Ecto neural progenitor cell (in vitro differentiated cells): ENCODE measurements at regions not wholly inside any gene's neighbourhood (a gene's known extent, or its start where the extent isn't known, plus 50 kb on each side); places are given as distances from the start of the nearest gene placed in this dataset.

Source experiments
- DNase-seq: peaks from one replicate; pipeline ENCODE4 v3.0.0-alpha.2; 2018; ENCODE audit warnings: low spot score

GRCh38 chr10:47143473-47143872 lies 156.5 kb upstream of the GDF10 start:
- DNase-seq: no peak

- DNase-seq: no peak
These were observed 155.5 kb upstream of the GDF10 start for GRCh38 chr10:47144525-47144924.

- DNase-seq: no peak
These were observed 154.6 kb upstream of the GDF10 start for GRCh38 chr10:47145290-47145934.

GRCh38 chr10:47146572-47146971 lies 153.4 kb upstream of the GDF10 start:
- DNase-seq: no peak

GRCh38 chr10:47147186-47147585 lies 152.8 kb upstream of the GDF10 start:
- DNase-seq: no peak

- no peak for DNase-seq
These were observed 149.4 kb upstream of the GDF10 start for GRCh38 chr10:47150581-47150980.

GRCh38 chr10:47151920-47152319 lies 148.1 kb upstream of the GDF10 start:
- DNase-seq: no peak

GRCh38 chr10:47152861-47153349 lies 147.1 kb upstream of the GDF10 start:
- DNase-seq: no peak

GRCh38 chr10:47154762-47155161 lies 145.2 kb upstream of the GDF10 start:
- no peak for DNase-seq

- DNase-seq: no peak
These were observed 143.1 kb upstream of the GDF10 start for GRCh38 chr10:47156873-47157272.

GRCh38 chr10:47158116-47159071 lies 141.6 kb upstream of the GDF10 start:
- DNase-seq: no peak

GRCh38 chr10:47159361-47160260 lies 140.4 kb upstream of the GDF10 start:
- DNase-seq: no peak

- DNase-seq: no peak
These were observed 139.6 kb upstream of the GDF10 start for GRCh38 chr10:47160261-47160908.

- no peak for DNase-seq
These were observed 139.0 kb upstream of the GDF10 start for GRCh38 chr10:47160967-47161366.

GRCh38 chr10:47161465-47161864 lies 138.5 kb upstream of the GDF10 start:
- DNase-seq: no peak

GRCh38 chr10:47164126-47164799 lies 135.7 kb upstream of the GDF10 start:
- DNase-seq: no peak

- no peak for DNase-seq
These were observed 135.2 kb upstream of the GDF10 start for GRCh38 chr10:47164800-47165128.

- DNase-seq: no peak
These were observed 134.8 kb upstream of the GDF10 start for GRCh38 chr10:47165168-47165710.

- DNase-seq: no peak
These were observed 134.1 kb upstream of the GDF10 start for GRCh38 chr10:47165711-47166404.

- no peak for DNase-seq
These were observed 133.6 kb upstream of the GDF10 start for GRCh38 chr10:47166405-47166777.
